GM21423 (cell line): ENCODE measurements at regions not wholly inside any gene's neighbourhood (a gene's known extent, or its start where the extent isn't known, plus 50 kb on each side); places are given as distances from the start of the nearest gene placed in this dataset.

Experiments used
- ATAC-seq: cut with Tn5 transposase; IDR thresholded peaks from one replicate; pipeline ENCODE4 v1.9.1; 2021; ENCODE audit warnings: mild to moderate bottlenecking, moderate library complexity; ENCODE audit not compliant: unreplicated experiment

DNA sequence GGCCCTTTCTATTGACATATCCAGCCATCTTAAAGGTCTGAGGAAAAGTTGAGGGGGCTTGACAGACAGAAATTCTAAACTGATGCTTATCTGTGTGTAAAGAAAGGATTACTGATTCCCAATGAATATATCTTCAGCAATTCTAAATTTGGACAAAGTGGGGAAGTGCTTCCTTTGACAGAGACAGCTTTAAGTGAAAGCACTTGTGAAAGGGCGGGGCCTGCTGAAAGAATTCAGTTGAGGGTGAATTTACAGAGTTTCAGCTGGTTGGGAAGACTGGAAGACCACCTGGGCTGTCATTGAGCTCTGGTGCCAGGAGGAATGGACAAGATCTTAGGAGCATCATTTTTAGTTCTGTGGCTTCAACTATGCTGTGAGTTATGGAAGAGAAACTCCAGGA, 412.5 kb upstream of the OR4E1 start:
- ATAC-seq: no peak

DNA sequence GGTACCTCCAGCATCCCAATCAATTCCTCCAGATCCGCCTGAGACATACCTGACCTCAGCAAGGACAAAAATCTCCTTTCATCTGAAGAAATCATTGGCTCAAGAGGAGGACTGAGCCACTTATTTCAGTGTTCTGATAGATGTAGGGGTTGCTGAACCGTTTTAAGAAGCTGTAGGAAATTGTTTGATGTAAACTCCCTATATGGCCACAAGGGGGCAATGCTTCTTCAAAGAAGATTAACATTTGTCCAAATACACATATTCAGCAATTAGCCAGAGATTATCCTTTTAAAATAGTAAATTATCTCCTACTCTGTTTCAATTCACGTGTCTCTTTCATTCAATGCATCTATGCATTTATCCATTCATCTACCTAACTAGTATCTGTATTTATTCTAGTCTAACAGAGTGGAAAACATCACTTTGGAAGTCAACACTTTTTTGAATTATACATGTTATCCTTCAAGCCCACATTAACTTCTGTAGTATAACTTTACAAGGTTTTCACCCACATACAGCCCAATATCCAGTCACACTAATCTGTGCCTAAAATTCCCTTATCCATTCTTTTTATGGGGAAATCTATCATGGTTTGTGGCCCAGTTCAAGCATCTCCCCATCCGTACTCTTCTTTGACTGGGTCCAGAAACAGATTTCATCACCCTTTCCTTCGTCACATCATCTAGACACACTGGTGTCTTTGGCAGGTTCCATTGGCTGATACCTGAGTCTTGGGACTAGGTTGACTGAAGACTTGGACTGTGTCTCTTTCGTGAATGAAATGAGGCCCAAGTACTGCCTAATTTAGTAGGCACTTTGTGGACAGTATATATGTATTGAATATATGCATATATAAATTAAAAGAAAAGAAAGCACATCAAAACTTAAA, 411.0 kb upstream of the OR4E1 start:
- no peak for ATAC-seq

DNA sequence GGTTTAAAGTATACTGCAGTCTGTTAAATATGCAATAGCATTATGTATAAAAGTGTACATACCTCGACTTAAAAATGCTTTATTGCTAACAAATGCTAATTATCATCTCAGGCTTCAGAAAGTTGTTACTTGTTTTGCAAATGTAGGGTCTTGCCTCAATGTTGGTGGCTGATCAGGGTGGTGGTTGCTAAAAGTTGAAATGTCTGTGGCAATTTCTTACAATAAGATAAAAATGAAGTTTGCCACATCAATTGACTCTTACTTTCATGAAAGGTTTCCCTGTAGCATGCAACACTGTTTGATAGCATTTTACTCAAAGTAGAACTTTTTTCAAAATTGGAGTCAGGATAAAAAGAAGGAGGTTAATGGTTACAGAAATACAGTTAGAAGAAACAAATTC, 407.7 kb upstream of the OR4E1 start:
- ATAC-seq: no peak

DNA sequence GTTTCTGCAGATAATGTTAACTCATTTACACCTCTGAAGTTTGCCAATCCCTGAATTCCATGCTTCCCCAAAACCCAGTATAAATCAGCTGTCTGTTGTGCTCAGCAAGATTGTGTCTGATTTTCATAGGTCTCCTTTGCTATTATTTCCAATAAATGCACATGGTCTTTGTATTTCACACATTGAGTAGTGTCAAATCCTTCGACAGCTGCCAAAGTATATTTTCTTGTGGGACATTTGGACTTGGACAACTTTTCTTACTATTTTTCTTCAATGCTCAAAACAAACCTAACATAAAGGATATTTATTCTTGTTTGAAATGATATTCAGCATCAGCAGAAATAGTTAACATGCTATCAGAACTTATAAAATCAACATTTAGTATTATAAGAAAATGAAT, 406.1 kb upstream of the OR4E1 start:
- no peak for ATAC-seq

DNA sequence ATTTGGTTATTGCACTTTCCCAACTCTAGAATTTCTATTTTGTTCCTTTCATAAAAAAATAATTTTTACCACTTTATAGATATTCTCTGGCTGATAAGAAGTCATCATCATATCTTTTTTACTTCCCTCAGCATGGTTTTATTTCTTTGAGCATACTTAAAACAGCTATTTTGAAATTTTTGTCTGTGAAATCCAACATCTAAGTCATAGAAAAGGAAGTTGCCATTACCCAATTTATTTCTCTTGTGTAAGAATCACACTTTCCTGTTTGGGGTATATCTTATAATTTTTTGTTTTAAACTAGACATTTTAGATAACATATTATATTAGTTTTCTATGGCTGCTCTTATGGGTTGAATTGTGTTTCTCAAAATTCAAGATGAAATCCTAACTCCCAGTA, 400.2 kb upstream of the OR4E1 start:
- ATAC-seq: no peak

DNA sequence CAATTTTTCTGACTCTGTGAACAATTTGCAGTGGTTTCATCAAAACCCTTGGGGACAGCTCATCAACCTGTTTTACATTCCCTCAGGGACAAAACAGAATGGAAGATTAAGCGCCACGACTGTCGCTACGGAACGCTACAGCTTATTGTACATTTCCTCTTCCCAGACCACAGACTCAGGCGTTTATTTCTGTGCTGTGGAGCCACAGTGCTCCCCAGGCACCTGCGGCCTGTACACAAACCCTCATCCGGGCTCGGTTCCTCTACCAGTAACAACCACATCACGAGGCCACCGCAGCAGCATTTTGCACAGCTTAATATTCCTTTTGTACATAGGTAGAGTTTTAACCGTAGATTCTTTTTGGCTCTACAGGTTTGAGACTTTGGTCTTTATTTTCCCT, 397.4 kb upstream of the OR4E1 start:
- peak; percentile 95 for ATAC-seq

DNA sequence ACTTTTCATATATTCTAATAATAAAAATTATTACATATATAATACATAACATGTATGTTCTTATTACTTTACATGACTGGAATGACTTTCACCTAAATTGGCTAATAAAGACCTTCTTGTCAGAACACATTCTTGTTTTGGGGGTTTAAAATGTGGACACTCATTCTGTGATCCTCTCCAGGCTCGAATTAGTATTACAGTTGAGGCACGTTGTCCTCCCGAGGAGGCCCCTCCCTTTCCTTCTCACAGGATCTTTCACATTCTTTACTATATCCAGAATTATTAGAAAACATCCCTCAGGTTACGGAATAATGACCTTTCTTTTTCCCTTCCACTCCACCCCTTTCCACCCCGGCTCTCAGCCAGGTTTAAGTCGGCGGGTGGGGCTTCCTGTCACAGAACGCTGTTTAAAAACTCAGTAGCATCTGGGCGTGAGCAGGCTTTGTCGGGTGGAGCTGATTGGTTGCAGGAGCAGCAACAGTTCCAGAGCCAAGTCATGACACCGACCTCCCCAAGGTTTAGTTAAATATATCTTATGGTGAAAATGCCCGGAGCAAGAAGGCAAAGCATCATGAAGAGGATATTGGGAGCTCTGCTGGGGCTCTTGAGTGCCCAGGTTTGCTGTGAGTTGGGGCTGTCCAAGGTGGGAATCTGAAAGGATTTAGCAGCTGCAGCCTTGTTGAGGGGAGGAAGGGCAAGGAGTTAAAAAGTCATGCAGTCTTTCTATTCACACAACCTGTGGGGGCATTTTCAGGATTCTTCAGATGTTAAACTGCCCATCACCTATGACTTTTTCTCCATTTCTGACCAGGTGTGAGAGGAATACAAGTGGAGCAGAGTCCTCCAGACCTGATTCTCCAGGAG, 396.7 kb upstream of the OR4E1 start:
- ATAC-seq: peak; percentile 43

DNA sequence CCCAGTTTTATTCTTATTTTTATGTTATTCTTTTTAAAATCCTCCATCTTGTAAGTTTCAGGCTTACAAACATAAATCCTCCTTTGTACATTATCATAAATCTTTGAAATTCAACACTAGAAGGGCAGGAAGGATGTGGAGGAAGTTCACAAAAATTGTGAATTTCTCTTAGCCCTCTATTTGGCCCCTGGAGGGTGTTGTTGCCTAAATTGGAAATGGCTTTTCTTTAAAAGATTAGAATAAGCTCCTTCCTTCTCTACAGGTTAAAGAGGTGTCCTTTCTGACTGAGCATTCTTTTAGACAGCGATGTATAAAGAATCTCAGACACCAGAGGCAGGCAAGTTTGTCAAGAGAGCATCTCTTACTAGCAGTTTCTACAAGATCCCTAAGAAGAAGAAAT, 391.7 kb upstream of the OR4E1 start:
- no peak for ATAC-seq

DNA sequence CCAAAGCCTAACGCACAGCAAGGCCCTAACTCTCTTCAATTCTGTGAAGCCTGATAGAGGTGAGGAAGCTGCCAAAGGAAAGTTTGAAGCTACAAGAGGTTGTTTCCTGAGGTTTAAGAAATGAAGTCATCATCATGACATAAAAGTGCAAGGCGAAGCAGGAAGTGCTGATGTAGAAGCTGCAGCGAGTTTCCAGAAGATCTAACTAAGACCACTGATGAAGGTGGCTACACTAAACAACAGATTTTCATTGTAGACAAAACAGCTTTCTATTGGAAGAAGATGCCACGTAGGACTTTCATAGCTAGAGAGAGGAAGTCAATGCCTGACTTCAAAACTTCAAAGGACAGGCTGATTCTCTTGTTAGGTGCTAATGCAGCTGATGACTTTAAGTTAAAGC, 385.6 kb upstream of the OR4E1 start:
- ATAC-seq: no peak

DNA sequence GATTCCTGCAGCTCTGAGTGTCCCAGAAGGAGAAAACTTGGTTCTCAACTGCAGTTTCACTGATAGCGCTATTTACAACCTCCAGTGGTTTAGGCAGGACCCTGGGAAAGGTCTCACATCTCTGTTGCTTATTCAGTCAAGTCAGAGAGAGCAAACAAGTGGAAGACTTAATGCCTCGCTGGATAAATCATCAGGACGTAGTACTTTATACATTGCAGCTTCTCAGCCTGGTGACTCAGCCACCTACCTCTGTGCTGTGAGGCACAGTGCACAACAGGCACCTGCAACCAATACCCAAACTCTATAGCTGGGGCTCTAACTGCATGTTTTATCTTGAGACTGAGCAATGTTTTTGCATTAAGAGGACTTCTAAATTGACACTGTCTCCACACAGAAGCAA, 379.2 kb upstream of the OR4E1 start:
- ATAC-seq: no peak

DNA sequence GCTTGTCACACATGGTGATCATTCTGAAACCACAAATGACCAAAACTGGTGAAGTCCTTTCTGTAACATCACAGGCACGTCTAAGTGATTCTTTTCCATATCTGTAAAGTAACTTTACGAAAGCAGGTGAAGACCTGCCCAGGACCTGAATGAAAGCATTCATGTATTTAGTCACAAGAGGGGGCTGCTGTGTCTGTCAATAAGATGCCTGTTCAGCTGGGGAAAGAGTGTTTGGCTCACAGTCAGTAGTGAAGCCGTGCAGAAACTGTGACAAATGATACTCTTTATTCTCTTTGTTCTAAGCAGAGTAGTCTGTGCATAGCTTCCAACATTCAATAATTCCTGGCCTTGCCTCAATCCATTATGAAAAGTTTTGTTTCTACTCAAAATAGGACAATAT, 373.5 kb upstream of the OR4E1 start:
- ATAC-seq: no peak

DNA sequence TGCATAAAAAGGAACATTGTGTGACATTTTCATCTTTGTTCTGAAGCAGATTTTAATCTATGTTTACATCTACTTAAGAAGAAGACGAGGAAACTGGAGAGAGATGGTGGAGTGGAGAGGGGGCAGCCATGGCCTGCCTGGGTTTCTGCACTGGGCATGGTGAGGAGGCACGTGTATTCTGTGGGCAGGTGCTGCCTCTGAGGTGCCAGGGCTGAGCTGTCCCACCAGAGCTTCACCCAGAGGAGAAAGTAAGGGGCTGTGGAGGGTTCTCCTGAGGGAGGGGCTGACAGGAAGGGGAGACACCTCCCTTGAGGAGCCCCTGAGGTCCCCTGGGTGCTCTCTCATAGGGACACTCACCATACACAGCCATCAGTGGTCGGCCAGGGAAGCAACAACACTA, 372.4 kb upstream of the OR4E1 start:
- no peak for ATAC-seq

DNA sequence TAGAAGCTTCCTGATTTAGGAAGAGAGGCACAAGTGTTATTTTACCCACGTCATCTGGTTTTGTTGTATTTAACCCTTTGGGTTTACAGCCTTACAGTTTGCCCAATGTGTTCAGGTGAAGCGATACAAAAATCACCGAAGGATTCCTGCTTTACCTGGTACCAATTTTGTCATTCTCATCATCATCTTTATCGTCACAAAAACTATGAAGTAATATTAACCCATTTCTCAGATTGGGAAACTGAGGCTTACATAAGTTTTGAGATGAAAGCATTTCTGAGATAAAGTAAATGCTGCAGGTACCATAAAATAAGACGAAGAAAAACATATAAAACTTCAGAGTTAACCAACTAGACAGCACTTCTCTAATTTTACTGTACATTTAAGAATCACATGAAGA, 370.6 kb upstream of the OR4E1 start:
- ATAC-seq: no peak

DNA sequence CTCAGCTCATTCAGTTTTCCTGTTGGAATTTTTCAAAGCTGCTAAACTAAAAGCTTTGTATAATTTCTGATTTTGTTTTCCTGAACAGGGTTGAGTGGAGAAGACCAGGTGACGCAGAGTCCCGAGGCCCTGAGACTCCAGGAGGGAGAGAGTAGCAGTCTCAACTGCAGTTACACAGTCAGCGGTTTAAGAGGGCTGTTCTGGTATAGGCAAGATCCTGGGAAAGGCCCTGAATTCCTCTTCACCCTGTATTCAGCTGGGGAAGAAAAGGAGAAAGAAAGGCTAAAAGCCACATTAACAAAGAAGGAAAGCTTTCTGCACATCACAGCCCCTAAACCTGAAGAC, 367.1 kb upstream of the OR4E1 start:
- ATAC-seq: no peak

DNA sequence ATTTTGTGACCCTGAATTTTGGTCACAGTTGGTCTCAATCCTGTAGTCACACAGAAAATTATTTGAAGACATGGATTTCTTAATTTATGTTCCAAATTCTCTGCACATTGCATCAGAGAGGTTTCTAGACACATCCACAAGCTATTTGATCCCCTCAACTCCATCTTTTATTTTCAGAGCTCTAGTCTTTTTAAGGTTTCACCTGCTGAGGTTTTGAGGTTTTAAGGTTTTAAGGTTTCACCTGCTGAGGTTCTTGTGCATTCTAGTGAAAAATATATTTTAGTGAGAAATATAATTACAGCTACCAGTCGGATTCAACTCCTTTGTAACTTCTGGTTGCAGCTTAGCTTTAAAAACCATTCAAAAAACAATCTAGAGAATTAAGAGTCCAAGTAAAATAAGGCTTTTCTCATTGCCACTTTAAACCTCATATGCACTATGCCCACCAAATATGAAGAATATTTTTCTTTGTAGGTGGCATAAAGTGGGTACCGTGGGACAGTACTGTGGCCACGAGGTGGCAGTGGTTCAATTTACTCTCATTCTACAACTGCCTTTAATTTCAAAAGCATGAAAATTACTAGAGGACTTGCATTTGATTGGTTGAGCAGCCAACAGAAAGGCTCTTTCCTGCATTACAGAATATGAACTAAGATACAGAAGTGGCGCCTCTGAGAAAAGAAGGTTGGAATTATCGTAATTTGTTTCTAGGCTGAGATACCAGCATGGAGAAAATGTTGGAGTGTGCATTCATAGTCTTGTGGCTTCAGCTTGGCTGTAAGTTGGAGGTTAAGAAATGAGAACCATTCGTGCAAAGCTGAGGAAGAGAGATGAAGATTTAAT, 366.5 kb upstream of the OR4E1 start:
- peak; percentile 51 for ATAC-seq

DNA sequence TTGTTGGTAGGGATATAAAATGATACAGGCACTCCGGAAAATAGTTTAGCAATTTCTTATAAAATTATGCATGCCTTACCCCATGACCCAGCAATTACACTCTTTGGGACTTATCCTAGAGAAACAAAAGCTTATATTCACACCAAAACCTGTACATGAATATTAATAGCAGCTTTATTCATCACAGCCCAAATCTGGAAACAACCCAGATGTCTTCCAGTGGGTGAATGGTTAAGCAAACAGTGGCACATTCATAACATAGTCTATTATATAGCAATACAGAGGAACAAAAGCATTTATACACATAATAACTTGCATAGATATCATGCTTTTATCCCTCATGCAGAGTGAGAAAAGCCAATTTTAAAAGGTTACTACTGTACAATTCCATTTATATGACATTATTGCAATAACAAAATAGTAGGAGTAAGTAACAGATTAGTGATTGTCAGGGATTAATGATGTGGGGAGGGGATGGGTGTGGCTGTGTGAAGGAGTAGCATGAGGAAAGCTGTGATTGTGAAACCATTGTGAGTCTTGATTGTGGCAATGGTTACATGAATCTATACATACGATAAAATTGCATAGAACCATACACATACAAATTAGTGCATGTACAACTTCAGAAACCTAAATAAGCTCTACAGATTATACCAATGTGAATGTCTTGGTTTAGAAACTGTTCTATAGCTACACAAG, 363.1 kb upstream of the OR4E1 start:
- no peak for ATAC-seq

DNA sequence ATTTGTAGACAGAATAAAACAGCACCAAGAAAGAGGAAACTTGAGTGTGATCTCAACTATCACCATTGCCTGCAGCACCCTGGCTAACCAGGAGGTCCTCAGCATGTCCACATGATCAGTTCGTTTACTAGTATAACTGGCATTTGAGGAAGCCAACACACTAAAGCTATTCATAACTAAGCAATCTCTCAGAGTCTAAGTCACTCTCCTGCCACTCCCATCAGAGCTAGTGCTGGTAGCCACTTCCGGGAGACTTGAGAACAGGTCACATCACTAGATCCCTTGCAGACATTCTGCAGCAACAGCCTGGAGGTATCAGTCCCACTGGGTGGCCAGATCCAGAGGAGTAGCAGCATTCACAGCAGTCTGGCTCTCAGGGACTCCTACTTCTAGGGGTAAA, 352.9 kb upstream of the OR4E1 start:
- no peak for ATAC-seq

DNA sequence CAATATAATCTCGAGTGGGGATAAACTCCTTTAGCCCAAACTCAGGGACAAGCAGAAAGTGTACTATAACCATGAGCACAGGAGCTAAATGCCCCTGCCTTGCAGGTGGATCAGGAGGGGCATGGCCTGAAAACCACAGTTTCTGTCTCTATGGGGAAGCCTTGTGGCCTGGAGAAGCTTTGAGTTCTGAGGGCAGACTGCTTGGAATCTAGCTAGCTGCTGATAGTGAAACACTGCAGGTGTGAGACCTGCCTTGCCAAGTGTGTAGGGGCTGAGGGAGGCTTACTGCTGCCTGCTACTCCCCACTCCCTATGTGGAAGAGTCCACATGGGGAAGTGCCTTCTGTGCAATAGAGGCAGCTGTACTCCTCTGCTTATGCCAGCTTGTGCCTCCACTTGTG, 352.3 kb upstream of the OR4E1 start:
- no peak for ATAC-seq

DNA sequence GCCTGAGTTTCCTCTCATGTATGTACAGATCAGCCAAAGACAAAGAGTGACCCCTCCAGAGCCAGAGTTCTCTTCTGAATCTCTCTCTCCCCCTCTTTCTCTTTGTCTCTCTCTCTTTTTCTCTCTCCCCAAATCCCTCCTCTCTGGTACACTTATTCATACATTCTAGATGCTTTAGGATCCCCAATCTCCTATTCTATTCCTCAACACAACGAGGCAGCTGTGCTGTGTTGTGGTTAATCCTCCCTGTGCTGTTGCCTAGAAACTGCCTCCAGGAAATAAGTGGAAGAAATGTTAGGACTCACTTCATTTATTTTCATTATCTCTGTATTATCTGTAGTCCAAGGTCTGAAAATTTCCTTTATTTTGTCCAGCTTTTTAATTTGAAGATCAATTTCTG, 350.5 kb upstream of the OR4E1 start:
- ATAC-seq: no peak

DNA sequence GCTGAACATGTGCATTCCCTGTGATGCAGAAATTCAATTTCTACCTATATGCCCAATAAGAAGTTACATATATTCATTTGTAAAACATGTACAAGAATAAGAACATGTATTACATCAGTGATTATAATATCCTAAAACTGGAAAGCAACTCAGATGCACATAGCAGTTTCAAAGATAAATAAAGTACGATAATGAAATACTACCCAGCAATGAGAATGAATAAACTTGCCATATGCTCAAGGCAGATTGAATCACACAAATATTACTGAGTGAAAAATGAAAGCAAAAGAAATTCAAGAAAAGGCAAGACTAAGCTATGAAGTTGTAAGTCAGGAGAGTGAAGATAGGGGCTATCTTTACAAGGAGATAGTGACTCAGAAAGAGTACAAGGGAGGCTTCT, 345.3 kb upstream of the OR4E1 start:
- ATAC-seq: no peak

DNA sequence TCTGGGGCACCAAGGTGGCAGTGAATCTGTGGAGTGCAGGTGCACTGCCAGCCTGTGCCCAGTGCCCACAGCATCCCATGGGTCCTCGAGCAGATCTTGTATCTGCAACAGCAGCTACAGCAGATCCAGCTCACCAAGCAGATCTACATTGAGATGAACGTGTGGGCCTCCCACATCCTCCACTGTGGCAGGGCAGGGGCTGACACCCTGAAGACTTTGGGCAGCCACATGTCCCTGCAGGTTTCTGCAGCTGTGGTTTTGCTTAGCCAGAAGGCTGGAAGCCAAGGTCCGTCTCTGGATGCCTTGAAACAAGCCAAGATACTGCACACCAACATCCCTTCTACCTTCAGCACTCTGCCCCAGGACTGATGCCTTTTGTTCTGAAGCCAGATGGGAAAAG, 338.8 kb upstream of the OR4E1 start:
- no peak for ATAC-seq
